D721Med (cell line): ENCODE measurements at regions not wholly inside any gene's neighbourhood (a gene's known extent, or its start where the extent isn't known, plus 50 kb on each side); places are given as distances from the start of the nearest gene placed in this dataset.

Experiments used
- DNase-seq: peaks from one replicate; pipeline ENCODE4 v3.0.0; 2011; ENCODE audit warnings: low spot score; ENCODE audit not compliant: insufficient read length
- FAIRE-seq: peaks from 2 replicates; lab custom pipeline; 2011; peaks lifted over from hg19 to GRCh38; lab: Jason Lieb, UNC
- CTCF ChIP-seq: IDR thresholded peaks from 2 replicates; pipeline ENCODE4 v1.5.1; 2012; ENCODE audit warnings: mild to moderate bottlenecking, control low read depth; ENCODE audit not compliant: insufficient read depth; ENCODE audit errors: missing control alignments

- FAIRE-seq (no peak), DNase-seq (no peak)
- TF ChIP-seq CTCF, result no peak
Observed at GRCh38 chr5:56516035-56516434, 282.9 kb upstream of the ANKRD55 start.

GRCh38 chr5:56515011-56515410 is 281.9 kb upstream of the ANKRD55 start:
- no peak for TF ChIP-seq CTCF
- no peak for FAIRE-seq
- DNase-seq, result no peak

GRCh38 chr5:56514245-56514644 is 281.1 kb upstream of the ANKRD55 start:
- no peak for TF ChIP-seq CTCF

GRCh38 chr5:56513141-56513540 is 280.0 kb upstream of the ANKRD55 start:
- no peak for TF ChIP-seq CTCF
- no peak for DNase-seq
- no peak for FAIRE-seq

More at GRCh38 chr5:56514245-56514644, 281.1 kb upstream of the ANKRD55 start:
- no peak for DNase-seq
- no peak for FAIRE-seq

GRCh38 chr5:56512313-56512996 is 279.3 kb upstream of the ANKRD55 start:
- DNase-seq (no peak), FAIRE-seq (no peak)
- no peak for TF ChIP-seq CTCF

- DNase-seq (no peak), FAIRE-seq (no peak)
- no peak for TF ChIP-seq CTCF
Observed at GRCh38 chr5:56511326-56511841, 278.3 kb upstream of the ANKRD55 start.

- FAIRE-seq (no peak), DNase-seq (no peak)
- TF ChIP-seq CTCF, result no peak
Observed at GRCh38 chr5:56508249-56508648, 275.1 kb upstream of the ANKRD55 start.
